ENCODE measurements at regions not wholly inside any gene's neighbourhood (a gene's known extent, or its start where the extent isn't known, plus 50 kb on each side); places are given as distances from the start of the nearest gene placed in this dataset.
"Not testable (repeated sequence)": the region's sequence is repeated elsewhere in the genome, so short reads cannot be mapped to it uniquely, and the experiment has no call there.

DNA sequence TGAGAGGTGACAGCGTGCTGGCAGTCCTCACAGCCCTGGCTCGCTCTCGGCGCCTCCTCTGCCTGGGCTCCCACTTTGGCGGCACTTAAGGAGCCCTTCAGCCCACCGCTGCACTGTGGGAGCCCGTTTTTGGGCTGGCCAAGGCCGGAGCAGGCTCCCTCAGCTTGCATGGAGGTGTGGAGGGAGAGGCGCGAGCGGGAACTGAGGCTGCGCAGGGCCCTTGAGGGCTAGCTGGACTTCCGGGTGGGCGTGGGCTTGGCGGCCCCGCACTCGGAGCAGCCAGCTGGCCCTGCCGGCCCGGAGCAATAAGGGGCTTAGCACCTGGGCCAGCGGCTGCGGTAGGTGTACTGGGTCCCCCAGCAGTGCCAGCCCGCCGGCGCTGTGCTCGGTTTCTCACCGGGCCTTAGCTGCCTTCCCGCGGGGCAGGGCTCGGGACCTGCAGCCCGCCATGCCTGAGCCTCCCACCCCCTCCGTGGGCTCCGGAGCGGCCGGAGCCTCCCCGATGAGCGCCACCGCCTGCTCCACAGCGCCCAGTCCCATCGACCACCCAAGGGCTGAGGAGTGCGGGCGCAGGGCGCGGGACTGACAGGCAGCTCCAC is 401.6 kb upstream of the LMO3 start:
- H3K27me3 Mint-ChIP-seq; H3K27me3 ChIP-seq (ENCODE audit: insufficient read depth, low read length); H3K4me1 ChIP-seq (ENCODE audit: insufficient read depth, low read length); H3K36me3 ChIP-seq (ENCODE audit: insufficient read depth, low read length); H3K4me1 Mint-ChIP-seq; H3K9me3 ChIP-seq (ENCODE audit: control insufficient read depth in 1 of 2, low read length in 2 of 2); H3K27ac Mint-ChIP-seq; H3K36me3 Mint-ChIP-seq; intact Hi-C loops (cut with micrococcal nuclease); POLR2A ChIA-PET (ENCODE audit: partially characterized antibody); H3K27ac ChIP-seq (ENCODE audit: low read depth, low read length); CTCF ChIA-PET (ENCODE audit: partially characterized antibody); H3K4me3 Mint-ChIP-seq; H3K4me3 ChIP-seq (ENCODE audit: low read length in 2 of 2); DNase-seq: not testable (repeated sequence)
- H3K9me3 Mint-ChIP-seq: peaks cover 0 to 12% (median 4%) of the 10 kb centered on the region in 8 donors

DNA sequence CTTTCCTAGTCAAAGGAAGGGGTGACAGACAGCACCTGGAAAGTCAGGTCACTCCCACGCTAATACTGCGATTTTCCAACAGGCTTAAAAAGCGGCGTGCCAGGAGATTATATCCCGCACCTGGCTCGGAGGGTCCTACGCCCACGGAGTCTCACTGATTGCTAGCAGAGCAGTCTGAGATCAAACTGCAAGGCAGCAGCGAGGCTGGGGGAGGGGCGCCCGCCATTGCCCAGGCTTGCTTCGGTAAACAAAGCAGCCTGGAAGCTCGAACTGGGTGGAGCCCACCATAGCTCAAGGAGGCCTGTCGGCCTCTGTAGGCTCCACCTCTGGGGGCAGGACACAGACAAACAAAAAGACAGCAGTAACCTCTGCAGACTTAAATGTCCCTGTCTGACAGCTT is 392.6 kb upstream of the LMO3 start:
- H3K4me1 ChIP-seq (ENCODE audit: insufficient read depth, low read length); H3K27ac ChIP-seq (ENCODE audit: low read depth, low read length); H3K9me3 ChIP-seq (ENCODE audit: control insufficient read depth in 1 of 2, low read length in 2 of 2); CTCF ChIA-PET (ENCODE audit: partially characterized antibody); H3K27ac Mint-ChIP-seq; POLR2A ChIA-PET (ENCODE audit: partially characterized antibody); H3K4me3 ChIP-seq (ENCODE audit: low read length in 2 of 2); intact Hi-C loops (cut with micrococcal nuclease); DNase-seq; H3K36me3 ChIP-seq (ENCODE audit: insufficient read depth, low read length); H3K36me3 Mint-ChIP-seq; H3K27me3 ChIP-seq (ENCODE audit: insufficient read depth, low read length); H3K4me1 Mint-ChIP-seq; H3K27me3 Mint-ChIP-seq; H3K4me3 Mint-ChIP-seq: not testable (repeated sequence)
- peaks cover 0 to 25% (median 11%) of the 10 kb centered on the region in 8 donors for H3K9me3 Mint-ChIP-seq

DNA sequence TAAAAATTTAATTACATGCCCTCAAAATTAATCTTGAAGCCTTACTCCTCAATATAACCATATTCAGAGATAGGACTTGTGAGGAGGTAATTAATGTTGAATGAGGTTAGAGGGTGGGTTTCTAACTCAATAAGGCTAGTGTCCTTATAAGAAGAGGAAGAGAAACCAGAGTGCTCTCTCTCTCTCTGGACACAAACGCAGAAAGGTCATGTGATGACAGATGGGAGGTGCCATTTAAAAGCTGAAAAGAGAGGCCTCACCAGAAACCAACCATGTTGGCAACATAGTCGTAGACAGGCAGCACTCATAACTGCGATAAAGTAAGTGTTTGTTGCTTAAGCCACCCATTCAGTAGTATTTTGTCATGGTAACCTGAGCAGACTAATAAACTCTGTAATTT is 378.5 kb upstream of the LMO3 start:
- Mint-ChIP-seq H3K4me1 (no peaks in the 10 kb centered on the region), H3K4me3 (no peak overlapping the region), H3K9me3 (peaks cover 5 to 28% (median 18%) of the 10 kb centered on the region in 8 donors), H3K36me3 (no peaks in the 10 kb centered on the region), H3K27ac (no peak overlapping the region), H3K27me3 (no peaks in the 10 kb centered on the region)
- no peak for DNase-seq
- H3K27me3 ChIP-seq (ENCODE audit: insufficient read depth, low read length): no peaks in the 10 kb centered on the region
- ChIA-PET CTCF (ENCODE audit: partially characterized antibody) (no interaction called here), POLR2A (ENCODE audit: partially characterized antibody) (no interaction called here)
- H3K36me3 ChIP-seq (ENCODE audit: insufficient read depth, low read length): no peaks in the 10 kb centered on the region
- no peak overlapping the region for H3K27ac ChIP-seq (ENCODE audit: low read depth, low read length)
- H3K4me1 ChIP-seq (ENCODE audit: insufficient read depth, low read length): no peaks in the 10 kb centered on the region
- H3K9me3 ChIP-seq (ENCODE audit: control insufficient read depth in 1 of 2, low read length in 2 of 2): no peaks in the 10 kb centered on the region
- intact Hi-C loops (cut with micrococcal nuclease): no loop called here
- no peak overlapping the region for H3K4me3 ChIP-seq (ENCODE audit: low read length in 2 of 2)

DNA sequence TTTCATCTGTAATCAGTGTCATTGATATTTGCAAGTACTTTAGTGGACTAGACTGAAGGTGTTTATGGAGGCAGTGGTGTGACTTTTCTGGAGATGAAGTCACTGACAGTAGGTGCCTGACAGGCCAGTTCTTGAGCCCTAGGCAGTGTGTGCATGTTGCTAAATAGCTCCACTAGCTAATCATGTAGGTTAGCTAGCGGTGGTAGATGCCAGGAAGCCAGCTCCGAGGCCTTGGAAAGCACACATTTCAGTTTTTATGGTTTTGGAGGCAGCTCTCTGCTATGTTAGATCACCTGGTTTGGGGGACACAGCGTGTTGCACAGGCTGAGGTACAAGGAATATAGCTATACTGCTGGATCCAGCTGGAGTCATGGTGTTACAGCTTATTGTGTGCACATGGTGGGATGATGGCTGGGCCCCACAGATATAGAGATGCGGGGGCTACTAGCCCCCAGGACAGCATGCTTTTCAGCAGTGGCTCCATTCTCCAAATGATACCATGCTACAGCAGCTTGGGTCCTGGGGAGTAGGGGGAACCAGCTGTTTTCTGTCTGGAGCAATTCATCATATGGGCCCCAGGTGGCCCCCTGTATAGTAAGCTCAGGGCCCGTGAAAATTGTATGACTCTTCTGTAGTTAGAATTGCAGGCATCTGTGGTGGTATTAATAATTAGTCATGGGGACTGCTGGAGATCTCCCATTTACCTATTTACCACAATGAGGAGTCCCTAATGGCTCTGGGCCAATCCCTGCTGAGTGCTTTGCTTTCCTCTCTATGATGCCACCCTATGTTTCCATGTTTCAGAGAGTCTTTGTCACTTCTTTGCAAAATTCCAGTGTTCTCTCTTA is 367.2 kb upstream of the LMO3 start:
- peaks cover 0 to 15% (median 5%) of the 10 kb centered on the region in 8 donors for H3K9me3 Mint-ChIP-seq
- no peaks in the 10 kb centered on the region for H3K9me3 ChIP-seq (ENCODE audit: control insufficient read depth in 1 of 2, low read length in 2 of 2)
- ChIA-PET POLR2A (ENCODE audit: partially characterized antibody) (no interaction called here), CTCF (ENCODE audit: partially characterized antibody) (no interaction called here)
- H3K27ac Mint-ChIP-seq: no peak overlapping the region
- no peak overlapping the region for H3K4me3 Mint-ChIP-seq
- H3K4me3 ChIP-seq (ENCODE audit: low read length in 2 of 2): no peak overlapping the region
- no peaks in the 10 kb centered on the region for H3K27me3 ChIP-seq (ENCODE audit: insufficient read depth, low read length)
- intact Hi-C loops (cut with micrococcal nuclease): no loop called here
- no peaks in the 10 kb centered on the region for H3K4me1 Mint-ChIP-seq
- H3K36me3 Mint-ChIP-seq: no peaks in the 10 kb centered on the region
- no peak overlapping the region for H3K27ac ChIP-seq (ENCODE audit: low read depth, low read length)
- H3K4me1 ChIP-seq (ENCODE audit: insufficient read depth, low read length): no peaks in the 10 kb centered on the region
- no peak for DNase-seq
- no peaks in the 10 kb centered on the region for H3K36me3 ChIP-seq (ENCODE audit: insufficient read depth, low read length)
- H3K27me3 Mint-ChIP-seq: no peaks in the 10 kb centered on the region

DNA sequence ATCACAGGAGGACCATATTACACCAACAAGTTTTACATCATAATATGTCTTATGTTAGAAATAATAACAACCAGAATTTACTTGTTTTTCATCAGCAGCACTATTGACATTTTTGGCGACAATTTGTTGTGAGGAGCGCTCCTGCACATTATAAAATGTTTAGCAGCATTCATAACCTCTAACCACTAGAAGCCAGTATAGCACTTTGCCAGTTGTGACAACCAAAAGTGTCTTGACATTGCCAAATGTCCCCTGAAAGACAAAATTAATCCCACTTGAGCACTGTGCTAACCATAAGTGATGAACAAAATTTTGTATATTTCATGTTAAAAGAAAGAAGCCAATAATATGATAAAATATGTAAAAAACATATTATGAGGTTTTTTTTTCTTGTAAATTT is 356.9 kb upstream of the LMO3 start:
- Histone ChIP-seq H3K9me3 (ENCODE audit: control insufficient read depth in 1 of 2, low read length in 2 of 2) (no peaks in the 10 kb centered on the region), H3K4me1 (ENCODE audit: insufficient read depth, low read length) (no peaks in the 10 kb centered on the region), H3K27me3 (ENCODE audit: insufficient read depth, low read length) (no peaks in the 10 kb centered on the region), H3K36me3 (ENCODE audit: insufficient read depth, low read length) (no peaks in the 10 kb centered on the region), H3K27ac (ENCODE audit: low read depth, low read length) (no peak overlapping the region), H3K4me3 (ENCODE audit: low read length in 2 of 2) (no peak overlapping the region)
- DNase-seq: no peak
- Mint-ChIP-seq H3K27ac (no peak overlapping the region), H3K36me3 (no peaks in the 10 kb centered on the region), H3K27me3 (no peaks in the 10 kb centered on the region), H3K4me3 (no peak overlapping the region), H3K4me1 (no peaks in the 10 kb centered on the region), H3K9me3 (peaks cover 0 to 8% (median 2%) of the 10 kb centered on the region in 8 donors)
- intact Hi-C loops (cut with micrococcal nuclease): no loop called here
- POLR2A ChIA-PET (ENCODE audit: partially characterized antibody): no interaction called here
- CTCF ChIA-PET (ENCODE audit: partially characterized antibody): no interaction called here

DNA sequence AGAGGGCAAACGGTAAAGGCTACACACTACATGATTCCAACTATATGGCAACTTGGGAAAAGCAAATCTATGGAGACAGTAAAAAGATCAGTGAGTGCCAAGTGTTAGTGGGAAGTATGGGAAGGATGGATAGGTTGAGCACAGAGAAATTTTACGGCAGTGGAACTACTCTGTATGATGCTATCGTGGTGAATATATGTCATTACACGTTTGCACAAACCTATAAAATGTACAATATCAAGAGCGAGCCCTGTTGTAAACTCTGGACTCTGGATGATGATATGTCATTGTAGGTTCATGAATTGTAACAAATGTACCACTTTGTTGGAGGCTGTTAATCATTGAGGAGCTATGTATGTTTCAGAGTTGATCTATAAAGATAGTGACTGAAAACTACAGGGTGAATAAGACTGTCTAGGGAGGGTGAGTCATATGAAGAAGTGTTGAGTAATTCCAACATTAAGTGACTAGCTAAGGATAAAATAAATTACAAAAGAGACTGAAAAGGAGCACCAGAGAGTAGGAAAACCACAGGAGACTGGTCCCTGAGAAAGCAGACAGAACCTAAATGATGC is 349.2 kb upstream of the LMO3 start:
- Mint-ChIP-seq H3K27ac (no peak overlapping the region), H3K9me3 (peaks cover 0 to 20% (median 11%) of the 10 kb centered on the region in 8 donors), H3K27me3 (no peaks in the 10 kb centered on the region), H3K36me3 (no peaks in the 10 kb centered on the region), H3K4me1 (no peaks in the 10 kb centered on the region), H3K4me3 (no peak overlapping the region)
- Histone ChIP-seq H3K9me3 (ENCODE audit: control insufficient read depth in 1 of 2, low read length in 2 of 2) (no peaks in the 10 kb centered on the region), H3K36me3 (ENCODE audit: insufficient read depth, low read length) (no peaks in the 10 kb centered on the region), H3K27ac (ENCODE audit: low read depth, low read length) (no peak overlapping the region), H3K4me1 (ENCODE audit: insufficient read depth, low read length) (no peaks in the 10 kb centered on the region), H3K4me3 (ENCODE audit: low read length in 2 of 2) (no peak overlapping the region), H3K27me3 (ENCODE audit: insufficient read depth, low read length) (no peaks in the 10 kb centered on the region)
- intact Hi-C loops (cut with micrococcal nuclease): no loop called here
- ChIA-PET POLR2A (ENCODE audit: partially characterized antibody) (no interaction called here), CTCF (ENCODE audit: partially characterized antibody) (no interaction called here)
- DNase-seq: no peak

DNA sequence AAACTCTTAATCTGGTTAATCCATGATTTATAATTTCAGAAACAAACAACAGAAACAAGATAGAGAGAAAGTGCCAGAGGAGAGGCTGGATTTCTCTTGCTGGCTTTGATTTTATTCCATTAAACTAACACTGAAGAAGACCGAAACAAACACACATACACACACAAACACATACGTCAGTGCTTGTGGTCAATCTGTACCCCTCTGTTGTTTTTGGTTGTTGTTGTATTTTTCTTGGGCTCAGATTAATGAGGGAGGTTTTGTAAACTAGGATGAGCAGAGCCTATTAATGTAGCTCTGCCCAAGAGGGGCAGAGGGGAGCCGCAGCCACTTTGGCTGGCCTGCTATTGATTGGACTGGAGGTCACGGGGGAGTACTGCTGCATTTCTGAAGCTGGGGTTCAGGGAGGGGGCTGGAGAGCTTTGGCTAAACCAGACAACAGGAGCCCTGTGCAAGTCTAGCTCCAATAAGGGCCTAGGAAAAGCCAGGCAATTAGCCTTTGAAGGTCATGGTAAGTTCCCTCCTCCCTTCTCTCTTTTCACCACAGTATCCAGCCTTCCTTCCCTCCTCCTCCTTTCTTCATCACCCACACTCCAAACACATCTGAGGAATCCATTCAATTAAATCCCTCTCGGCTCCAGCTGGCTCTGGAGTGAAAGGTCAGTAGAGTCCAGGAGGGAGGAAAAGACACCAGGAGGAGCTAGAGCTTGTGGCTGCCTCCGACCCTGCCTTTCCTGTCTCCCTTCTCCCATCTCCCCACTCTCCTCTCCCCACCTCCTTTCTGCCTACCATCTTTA is 344.1 kb upstream of the LMO3 start:
- no peaks in the 10 kb centered on the region for H3K27me3 ChIP-seq (ENCODE audit: insufficient read depth, low read length)
- H3K4me1 ChIP-seq (ENCODE audit: insufficient read depth, low read length): no peaks in the 10 kb centered on the region
- ChIA-PET CTCF (ENCODE audit: partially characterized antibody) (no interaction called here), POLR2A (ENCODE audit: partially characterized antibody) (no interaction called here)
- Mint-ChIP-seq H3K27ac (no peak overlapping the region), H3K4me3 (no peak overlapping the region), H3K9me3 (peaks cover 0 to 18% (median 10%) of the 10 kb centered on the region in 8 donors), H3K27me3 (no peaks in the 10 kb centered on the region), H3K4me1 (no peaks in the 10 kb centered on the region), H3K36me3 (no peaks in the 10 kb centered on the region)
- H3K9me3 ChIP-seq (ENCODE audit: control insufficient read depth in 1 of 2, low read length in 2 of 2): no peaks in the 10 kb centered on the region
- H3K36me3 ChIP-seq (ENCODE audit: insufficient read depth, low read length): no peaks in the 10 kb centered on the region
- H3K27ac ChIP-seq (ENCODE audit: low read depth, low read length): no peak overlapping the region
- no peak overlapping the region for H3K4me3 ChIP-seq (ENCODE audit: low read length in 2 of 2)
- intact Hi-C loops (cut with micrococcal nuclease): no loop called here
- DNase-seq: no peak

Measured in CD4-positive, alpha-beta memory T cell (primary cell).